Limb (tissue), 2 donors: ENCODE measurements at regions not wholly inside any gene's neighbourhood (a gene's known extent, or its start where the extent isn't known, plus 50 kb on each side); places are given as distances from the start of the nearest gene placed in this dataset.
"Not testable (repeated sequence)": the region's sequence is repeated elsewhere in the genome, so short reads cannot be mapped to it uniquely, and the experiment has no call there.

ENCODE experiments used
- DNase-seq, 2 donors: peaks; one replicate each; pipeline ENCODE4 v3.0.0-alpha.2; 2016; ENCODE audit errors: extremely low spot score in 2 of 2

DNA sequence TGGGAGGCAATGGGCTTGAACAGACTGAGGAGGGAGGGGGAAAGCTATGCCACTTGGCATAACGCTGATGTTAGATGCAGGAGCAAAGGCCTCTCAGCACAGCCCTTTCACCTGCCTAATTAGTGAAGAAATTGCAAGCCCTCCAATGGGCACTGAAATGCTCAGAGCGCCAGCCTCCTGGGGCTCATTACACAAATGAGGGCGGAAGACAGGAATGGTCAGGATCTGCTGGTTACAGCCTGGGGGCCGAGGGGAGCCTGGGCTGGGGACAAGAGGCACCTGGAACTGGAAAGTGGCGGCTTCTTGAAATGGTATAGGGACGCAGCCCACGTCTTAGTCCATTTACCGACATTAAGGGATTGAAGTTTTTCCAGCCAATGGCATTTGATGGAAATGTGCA, 50.2 kb upstream of the PLET1 start:
- DNase-seq, result no peak

DNA sequence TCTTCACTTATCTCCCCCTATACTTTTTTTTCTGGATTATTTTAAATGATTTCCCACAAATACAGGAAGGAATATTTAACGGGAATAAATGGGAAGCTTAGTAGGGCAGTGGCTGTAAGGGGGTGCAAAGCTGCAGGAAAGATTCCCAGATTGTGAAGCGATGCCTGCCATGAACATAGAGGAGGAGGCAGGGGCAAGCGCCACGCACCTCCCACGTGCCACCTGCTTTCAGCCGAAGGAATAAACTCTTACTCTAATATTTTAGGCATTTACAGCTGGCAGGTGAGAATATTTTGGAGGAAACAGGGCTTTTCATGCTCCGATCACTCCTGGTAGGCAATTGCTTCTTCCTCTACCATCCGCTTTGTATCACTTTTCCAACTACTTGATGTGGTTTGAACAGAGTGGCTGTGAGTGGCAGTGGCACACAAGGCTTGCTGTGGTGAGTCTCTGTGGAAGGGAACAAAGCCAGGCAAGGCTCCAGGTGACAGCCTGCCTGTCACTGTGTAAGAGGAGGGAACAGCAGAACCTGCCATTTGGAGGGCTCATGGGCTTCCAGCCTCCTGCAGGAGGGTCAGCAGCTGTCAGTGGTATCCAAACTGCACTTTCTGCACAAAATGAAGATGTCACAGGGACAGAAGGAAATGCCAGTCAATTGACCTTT, 54.5 kb upstream of the PLET1 start:
- no peak for DNase-seq

DNA sequence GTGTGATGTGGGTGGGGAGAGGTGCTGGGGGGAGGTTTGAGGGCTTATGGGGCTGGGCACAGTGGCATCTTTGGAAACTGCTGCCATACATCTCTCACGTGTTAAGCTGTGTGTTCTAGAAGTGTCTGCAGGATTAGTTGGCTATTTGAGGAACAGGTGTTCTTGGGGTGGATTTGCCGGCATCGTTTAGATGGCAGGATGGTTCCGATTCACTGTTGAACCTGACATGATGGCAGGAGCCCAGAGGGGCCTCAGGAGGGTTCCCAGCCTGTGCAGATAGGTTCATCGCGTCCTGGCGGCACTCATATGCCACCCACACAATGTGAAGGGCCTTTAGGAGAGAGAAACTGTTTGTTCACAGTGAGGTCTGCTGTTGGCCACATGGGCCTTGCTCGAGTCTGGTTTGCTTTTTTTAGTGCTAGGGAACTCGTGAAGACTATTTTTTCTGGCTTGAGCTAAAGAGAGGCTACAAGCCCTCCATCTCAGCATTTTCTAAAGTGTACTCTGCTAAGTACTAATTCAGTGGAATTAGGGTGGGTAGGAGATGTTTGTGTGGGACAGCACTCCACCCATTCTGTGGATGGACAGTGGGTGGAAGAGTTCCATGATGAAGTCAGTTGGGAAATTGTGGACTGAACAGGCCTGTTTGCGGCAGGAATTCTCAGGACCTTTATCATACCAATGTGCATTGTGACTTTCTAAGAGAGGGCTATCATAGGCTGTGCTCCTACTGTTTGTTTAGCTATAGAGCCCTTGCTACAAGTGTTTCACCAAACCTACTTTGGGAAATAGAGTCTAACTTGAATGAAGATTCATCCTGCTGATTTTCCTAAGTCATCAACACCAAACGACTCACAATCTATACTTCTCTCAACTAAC, 55.4 kb upstream of the PLET1 start:
- no peak for DNase-seq

DNA sequence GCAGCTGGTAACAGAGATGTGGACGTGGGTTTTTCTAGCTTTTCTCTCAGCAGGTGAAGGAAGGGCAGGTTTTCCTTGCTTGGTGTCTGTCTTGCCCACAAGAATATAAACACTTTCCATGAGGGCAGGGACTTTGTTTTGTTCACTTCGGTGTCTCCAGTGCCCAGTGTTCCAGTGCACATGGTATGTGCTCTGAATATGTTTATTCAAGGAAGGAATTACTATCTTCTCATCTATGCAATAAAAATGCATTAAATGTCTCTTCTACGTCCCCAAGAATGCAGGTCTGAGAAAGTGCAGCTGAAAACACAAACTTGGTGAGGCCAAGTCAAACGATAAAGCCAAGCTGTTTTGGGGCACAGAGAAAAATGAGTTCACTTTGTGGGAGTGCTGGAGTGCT, 56.3 kb upstream of the PLET1 start:
- DNase-seq, result no peak

GRCh38 chr11:112318184-112318591, 57.5 kb upstream of the PLET1 start:
- peak in 1 of 2 donors; percentile 61 for DNase-seq

GRCh38 chr11:112318661-112319060, 58.0 kb upstream of the PLET1 start:
- DNase-seq, result no peak

GRCh38 chr11:112320668-112321067, 60.0 kb upstream of the PLET1 start:
- DNase-seq, result peak; percentile 34 to 72

DNA sequence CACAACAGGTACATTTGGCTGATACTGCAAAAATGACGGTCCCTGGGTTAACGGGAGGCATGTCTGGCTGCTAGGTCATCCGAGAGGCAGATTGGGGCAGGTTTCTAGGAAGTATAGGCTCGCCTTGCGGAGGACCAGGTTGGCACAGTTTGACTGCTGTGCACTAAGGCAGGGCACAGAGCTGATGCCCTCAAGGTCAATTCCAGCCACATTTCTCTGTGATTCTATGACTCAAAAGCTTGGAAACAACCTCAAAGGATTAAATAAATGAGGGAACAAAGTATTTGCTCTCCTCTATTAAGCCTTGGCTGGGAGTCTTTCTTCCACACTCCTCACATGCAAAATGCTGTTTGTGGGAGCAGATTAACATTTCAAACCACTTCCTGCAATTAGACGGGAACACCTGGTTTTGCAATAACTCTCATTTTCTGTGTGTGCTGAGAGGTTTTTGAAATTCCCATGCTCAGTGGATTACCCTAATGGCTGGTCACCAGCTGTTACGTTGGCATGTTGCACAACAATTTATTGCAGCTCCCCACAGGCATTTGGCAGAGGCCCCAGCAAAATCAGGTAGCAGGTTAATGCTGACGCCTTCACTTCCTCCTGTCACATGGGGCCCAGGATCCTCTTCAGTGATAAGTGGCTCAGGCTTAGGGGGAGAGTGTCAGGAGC, 61.0 kb upstream of the PLET1 start:
- DNase-seq, result peak; percentile 18 to 60

DNA sequence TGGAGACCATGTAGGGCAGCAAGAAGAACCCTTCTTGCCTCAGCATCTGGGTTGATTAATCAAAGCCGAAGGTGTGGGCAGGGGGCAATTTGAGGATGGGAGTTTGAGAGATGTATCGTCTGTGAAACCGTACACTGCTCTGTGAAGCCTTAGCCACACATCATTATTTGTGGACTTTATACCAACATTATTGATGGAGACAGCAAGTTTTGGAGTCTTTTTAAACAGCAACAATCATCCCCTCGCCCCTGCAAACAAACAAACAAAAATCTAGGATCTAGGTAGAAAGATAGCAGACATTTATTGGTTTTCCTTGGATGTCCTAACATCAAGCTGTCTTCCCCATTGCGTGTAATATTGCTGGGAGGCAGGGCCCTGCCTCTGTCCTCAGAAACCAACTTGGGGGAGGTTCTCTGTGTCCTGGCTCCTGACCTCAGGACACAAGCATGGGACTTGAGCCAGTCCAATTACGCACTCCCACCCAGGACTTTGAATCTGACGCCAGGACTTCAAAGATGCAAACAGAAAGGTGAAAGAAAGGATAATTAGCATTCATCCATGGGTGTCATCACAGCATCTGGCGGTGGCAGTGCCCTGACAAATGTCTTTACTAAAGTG, 61.6 kb upstream of the PLET1 start:
- DNase-seq, result no peak

DNA sequence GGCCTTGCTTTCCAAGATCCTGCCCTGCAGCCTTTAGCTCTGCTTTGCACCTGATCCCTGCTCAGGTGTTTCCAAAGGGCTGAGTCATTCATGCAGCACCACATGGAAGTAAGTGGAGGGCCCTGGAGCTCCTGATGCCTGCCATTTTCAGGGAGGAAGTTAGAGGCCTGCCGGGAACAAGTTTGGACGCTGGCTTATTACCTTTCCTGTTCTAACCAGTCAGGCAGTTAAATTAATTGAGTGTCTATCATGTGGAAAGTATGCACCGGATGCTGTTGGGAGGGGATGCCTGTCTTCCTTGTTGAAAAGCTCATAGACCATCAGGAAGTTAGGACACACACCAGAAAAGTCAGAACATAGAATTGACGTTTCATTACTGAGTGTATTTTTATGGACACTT, 73.7 kb upstream of the PLET1 start:
- DNase-seq, result no peak

GRCh38 chr11:112336356-112336886, 75.8 kb upstream of the PLET1 start:
- DNase-seq, result no peak

- DNase-seq, result no peak
Measured at GRCh38 chr11:112339566-112339965, 78.9 kb upstream of the PLET1 start.

GRCh38 chr11:112343368-112344039, 82.8 kb upstream of the PLET1 start:
- no peak for DNase-seq

DNA sequence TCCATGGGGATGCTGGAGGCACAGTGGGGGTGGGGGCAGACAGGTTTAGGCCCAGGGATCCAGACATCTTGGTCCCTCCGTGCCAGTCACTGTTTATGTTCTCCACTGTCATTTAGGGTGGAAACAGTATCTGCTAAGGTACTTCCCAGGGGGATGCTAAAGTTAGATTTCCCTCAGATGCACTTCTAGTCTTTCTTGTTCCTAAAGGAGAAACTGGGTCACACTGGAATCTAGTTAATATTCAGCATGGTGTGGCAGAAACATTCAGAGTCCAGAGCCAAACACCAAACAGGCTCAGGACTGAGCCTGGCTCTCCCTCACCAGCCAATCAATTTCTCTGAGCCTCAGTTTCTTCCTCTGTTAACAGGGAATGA, 83.4 kb upstream of the PLET1 start:
- DNase-seq, result no peak

DNA sequence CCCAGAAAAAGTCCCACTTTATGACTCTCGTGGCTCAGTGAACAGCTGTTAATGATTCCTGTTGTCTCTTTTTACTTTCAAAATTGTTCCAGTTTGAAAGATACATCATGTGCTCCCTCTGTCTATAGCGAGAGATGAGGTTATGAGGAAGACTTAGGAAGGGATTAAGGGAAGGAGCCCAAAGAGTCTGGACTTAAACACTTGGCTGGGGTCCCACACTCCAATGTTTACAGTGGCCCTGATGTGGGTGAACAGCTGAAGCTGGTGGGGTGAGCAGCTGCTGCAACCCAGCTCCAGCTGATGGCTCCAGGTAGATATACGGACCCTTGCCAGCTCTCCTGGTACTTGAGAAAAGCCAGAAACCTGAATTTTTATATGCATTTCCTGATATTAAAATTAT, 84.5 kb upstream of the PLET1 start:
- DNase-seq, result peak in 1 of 2 donors; percentile 13

- DNase-seq, result no peak
Measured at GRCh38 chr11:112345706-112346105, 85.0 kb upstream of the PLET1 start.

DNA sequence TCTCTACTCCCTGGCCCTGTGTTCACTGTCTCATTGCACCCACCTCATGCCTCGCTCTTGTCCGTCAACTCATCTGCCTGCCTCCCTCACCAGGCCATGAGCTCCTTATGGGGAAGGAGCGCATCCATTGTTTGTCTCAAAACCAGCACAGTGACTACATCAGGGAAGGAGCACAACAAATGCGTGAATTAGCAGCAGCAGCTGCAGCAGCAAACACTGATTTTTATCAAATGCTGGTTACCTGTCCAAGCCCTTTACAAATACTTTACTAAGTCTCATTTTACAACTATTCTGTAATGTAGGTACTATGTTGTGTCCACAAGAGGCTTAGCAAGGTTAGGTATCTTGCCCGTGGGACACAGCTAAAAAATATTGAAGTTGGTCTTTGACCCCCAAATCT, 85.9 kb upstream of the PLET1 start:
- DNase-seq, result no peak

DNA sequence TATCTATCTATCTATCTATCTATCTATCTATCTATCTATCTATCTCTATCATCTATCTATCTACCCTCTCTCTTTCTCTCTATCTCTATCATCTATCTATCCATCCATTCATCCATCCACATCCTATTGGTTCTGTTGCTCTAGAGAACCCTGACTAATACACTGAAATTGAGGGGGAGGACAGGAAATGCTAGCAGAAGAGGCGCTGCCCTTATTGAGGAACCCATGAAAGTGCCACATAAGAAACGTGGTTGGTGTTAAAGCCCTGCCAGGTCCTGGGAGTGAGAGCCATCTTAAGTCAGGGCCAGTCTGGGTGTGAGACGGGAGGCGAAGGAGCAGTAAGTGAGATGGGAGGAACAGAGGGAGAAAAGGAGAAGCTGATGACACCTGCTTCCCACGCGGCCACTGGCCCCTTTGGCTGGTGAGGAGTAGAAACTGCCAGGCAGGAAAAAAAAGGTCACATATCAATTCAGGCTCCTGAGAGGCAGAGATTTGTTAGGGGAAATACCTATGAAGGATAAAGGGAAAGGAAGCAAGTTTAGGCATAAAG, 87.9 kb upstream of the PLET1 start:
- no peak for DNase-seq

DNA sequence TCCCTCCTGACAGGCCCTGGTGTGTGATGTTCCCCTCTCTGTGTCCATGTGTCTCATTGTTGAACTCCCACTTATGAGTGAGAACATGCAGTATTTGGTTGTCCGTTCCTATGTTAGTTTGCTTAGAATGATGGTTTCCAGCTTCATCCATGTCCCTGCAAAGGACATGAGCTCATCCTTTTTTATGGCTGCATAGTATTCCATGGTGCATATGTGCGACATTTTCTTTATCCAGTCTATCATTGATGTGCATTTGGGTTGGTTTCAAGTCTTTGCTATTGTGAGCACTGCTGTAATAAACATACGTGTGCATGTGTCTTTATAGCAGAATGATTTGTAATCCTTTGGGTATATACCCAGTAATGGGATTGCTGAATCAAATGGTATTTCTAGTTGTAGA, 90.8 kb upstream of the PLET1 start:
- DNase-seq, result not testable (repeated sequence)

DNA sequence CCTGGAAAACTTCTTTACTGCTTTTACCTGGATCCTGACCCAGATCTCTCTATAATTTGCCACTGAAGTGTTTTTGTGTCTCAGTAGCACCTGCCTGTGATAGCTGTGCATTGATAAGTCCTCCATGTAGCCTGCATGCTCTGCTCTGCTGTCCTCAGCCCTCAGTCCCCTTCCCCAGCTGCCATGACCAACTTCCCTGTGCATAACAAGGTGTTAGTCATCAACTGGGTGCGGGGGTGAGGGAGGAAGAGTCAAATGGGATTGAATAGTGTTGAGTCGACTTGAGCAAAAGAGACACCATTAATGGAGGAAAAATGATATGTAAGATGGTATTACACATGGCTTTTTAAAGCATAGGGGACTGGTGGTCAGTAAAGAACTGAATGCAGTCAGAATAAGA, 92.2 kb upstream of the PLET1 start:
- DNase-seq, result no peak

DNA sequence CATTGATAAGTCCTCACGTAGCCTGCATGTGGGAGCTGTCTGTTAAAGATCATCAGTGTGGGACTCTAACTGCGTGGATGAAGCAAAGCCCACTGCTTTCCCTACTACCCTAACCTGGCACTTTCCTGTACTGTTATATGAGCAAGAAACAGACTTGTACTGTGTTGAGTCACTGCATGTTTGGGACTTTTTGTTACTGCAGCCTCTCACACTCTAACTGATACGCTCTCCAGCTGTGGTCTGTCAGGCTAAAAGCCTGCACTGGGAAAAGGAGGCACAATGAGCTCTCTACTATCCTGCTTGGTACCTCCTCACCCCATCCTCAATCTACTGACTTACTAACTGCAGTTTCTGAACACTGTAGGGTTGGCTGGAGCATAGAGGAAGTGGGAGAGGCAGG, 93.7 kb upstream of the PLET1 start:
- DNase-seq, result no peak
